ENCODE measurements at regions not wholly inside any gene's neighbourhood (a gene's known extent, or its start where the extent isn't known, plus 50 kb on each side); places are given as distances from the start of the nearest gene placed in this dataset.

- ChIA-PET CTCF (no interaction called here), POLR2A (no interaction called here)
- Mint-ChIP-seq H3K9me3 (peaks cover 2% of the 10 kb centered on the region), H3K4me1 (ENCODE audit: low read depth) (no peaks in the 10 kb centered on the region), H3K36me3 (ENCODE audit: low read depth) (no peaks in the 10 kb centered on the region), H3K27ac (no peak overlapping the region), H3K27me3 (no peaks in the 10 kb centered on the region), H3K4me3 (no peak overlapping the region)
- Histone ChIP-seq H3K4me3 (ENCODE audit: low read length) (no peak overlapping the region), H3K4me1 (ENCODE audit: insufficient read depth, low read length) (no peaks in the 10 kb centered on the region), H3K9me3 (ENCODE audit: control insufficient read depth in 1 of 2, insufficient read depth in 1 of 2, low read length in 2 of 2) (peaks cover 0 to 10% of the 10 kb centered on the region in 2 experiments), H3K27me3 (ENCODE audit: control insufficient read depth in 1 of 2, insufficient read depth in 2 of 2, low read length in 2 of 2) (no peaks in the 10 kb centered on the region), H3K36me3 (ENCODE audit: insufficient read depth, low read length) (no peaks in the 10 kb centered on the region), H3K27ac (ENCODE audit: low read depth in 1 of 2, low read length in 2 of 2) (no peak overlapping the region)
- intact Hi-C loops (cut with DNase I, micrococcal nuclease) = no loop called here
- DNase-seq = no peak
- TF ChIP-seq, protein P1, sequence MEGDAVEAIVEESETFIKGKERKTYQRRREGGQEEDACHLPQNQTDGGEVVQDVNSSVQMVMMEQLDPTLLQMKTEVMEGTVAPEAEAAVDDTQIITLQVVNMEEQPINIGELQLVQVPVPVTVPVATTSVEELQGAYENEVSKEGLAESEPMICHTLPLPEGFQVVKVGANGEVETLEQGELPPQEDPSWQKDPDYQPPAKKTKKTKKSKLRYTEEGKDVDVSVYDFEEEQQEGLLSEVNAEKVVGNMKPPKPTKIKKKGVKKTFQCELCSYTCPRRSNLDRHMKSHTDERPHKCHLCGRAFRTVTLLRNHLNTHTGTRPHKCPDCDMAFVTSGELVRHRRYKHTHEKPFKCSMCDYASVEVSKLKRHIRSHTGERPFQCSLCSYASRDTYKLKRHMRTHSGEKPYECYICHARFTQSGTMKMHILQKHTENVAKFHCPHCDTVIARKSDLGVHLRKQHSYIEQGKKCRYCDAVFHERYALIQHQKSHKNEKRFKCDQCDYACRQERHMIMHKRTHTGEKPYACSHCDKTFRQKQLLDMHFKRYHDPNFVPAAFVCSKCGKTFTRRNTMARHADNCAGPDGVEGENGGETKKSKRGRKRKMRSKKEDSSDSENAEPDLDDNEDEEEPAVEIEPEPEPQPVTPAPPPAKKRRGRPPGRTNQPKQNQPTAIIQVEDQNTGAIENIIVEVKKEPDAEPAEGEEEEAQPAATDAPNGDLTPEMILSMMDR (IDR thresholded peaks at IDR 0.05) = no peak
- no peak for ATAC-seq (ENCODE audit: poor library complexity)
These were observed 417.1 kb downstream of the RAD51AP2 start for GRCh38 chr2:17101091-17101490.

DNA sequence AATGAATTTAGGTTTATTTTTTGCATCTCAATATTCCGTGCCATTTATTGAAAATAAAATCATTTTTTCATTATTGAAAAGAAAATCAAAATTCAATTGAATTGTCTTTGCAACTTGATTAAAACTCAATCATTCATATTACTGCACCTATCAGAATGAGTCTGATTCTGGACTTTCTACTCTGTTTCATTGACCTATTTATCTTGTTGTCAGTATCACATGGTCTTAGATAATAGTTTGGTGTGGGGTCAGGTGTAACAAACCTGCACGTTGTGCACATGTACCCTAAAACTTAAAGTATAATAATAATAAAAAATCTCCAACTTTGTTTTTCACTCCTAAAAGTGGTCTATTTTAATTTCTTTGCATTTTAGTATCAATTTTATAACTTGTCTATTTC, 422.9 kb downstream of the RAD51AP2 start:
- Histone ChIP-seq H3K4me1 (ENCODE audit: insufficient read depth, low read length) (no peaks in the 10 kb centered on the region), H3K9me3 (ENCODE audit: control insufficient read depth in 1 of 2, insufficient read depth in 1 of 2, low read length in 2 of 2) (peaks cover 0 to 10% of the 10 kb centered on the region in 2 experiments), H3K36me3 (ENCODE audit: insufficient read depth, low read length) (no peaks in the 10 kb centered on the region), H3K27me3 (ENCODE audit: control insufficient read depth in 1 of 2, insufficient read depth in 2 of 2, low read length in 2 of 2) (no peaks in the 10 kb centered on the region), H3K27ac (ENCODE audit: low read depth in 1 of 2, low read length in 2 of 2) (no peak overlapping the region), H3K4me3 (ENCODE audit: low read length) (no peak overlapping the region)
- ATAC-seq (ENCODE audit: poor library complexity) (no peak), DNase-seq (no peak)
- no peaks in the 10 kb centered on the region for H3K4me1 Mint-ChIP-seq (ENCODE audit: low read depth)
- H3K27ac Mint-ChIP-seq = no peak overlapping the region
- H3K4me3 Mint-ChIP-seq = no peak overlapping the region
- ChIA-PET CTCF (no interaction called here), POLR2A (no interaction called here)
- peaks cover 4% of the 10 kb centered on the region for H3K9me3 Mint-ChIP-seq
- intact Hi-C loops (cut with DNase I, micrococcal nuclease) = no loop called here
- H3K36me3 Mint-ChIP-seq (ENCODE audit: low read depth) = no peaks in the 10 kb centered on the region
- no peaks in the 10 kb centered on the region for H3K27me3 Mint-ChIP-seq
- TF ChIP-seq, protein P1 (IDR thresholded peaks at IDR 0.05) = no peak

GRCh38 chr2:17093712-17094111, 424.5 kb downstream of the RAD51AP2 start:
- DNase-seq (no peak), ATAC-seq (ENCODE audit: poor library complexity) (no peak)
- Histone ChIP-seq H3K36me3 (ENCODE audit: insufficient read depth, low read length) (no peaks in the 10 kb centered on the region), H3K4me3 (ENCODE audit: low read length) (no peak overlapping the region), H3K27me3 (ENCODE audit: control insufficient read depth in 1 of 2, insufficient read depth in 2 of 2, low read length in 2 of 2) (no peaks in the 10 kb centered on the region), H3K9me3 (ENCODE audit: control insufficient read depth in 1 of 2, insufficient read depth in 1 of 2, low read length in 2 of 2) (peaks cover 0 to 10% of the 10 kb centered on the region in 2 experiments), H3K4me1 (ENCODE audit: insufficient read depth, low read length) (no peaks in the 10 kb centered on the region), H3K27ac (ENCODE audit: low read depth in 1 of 2, low read length in 2 of 2) (no peak overlapping the region)
- H3K36me3 Mint-ChIP-seq (ENCODE audit: low read depth) = no peaks in the 10 kb centered on the region
- no peak overlapping the region for H3K4me3 Mint-ChIP-seq
- H3K27me3 Mint-ChIP-seq = no peaks in the 10 kb centered on the region
- TF ChIP-seq, protein P1 (IDR thresholded peaks at IDR 0.05) = no peak
- ChIA-PET CTCF (no interaction called here), POLR2A (no interaction called here)
- intact Hi-C loops (cut with DNase I, micrococcal nuclease) = no loop called here
- no peaks in the 10 kb centered on the region for H3K4me1 Mint-ChIP-seq (ENCODE audit: low read depth)
- peaks cover 4% of the 10 kb centered on the region for H3K9me3 Mint-ChIP-seq
- H3K27ac Mint-ChIP-seq = no peak overlapping the region
